Tibial nerve (tissue), 4 donors: ENCODE measurements at regions not wholly inside any gene's neighbourhood (a gene's known extent, or its start where the extent isn't known, plus 50 kb on each side); places are given as distances from the start of the nearest gene placed in this dataset.

ENCODE experiments used
- DNase-seq, 2 donors: peaks; one replicate each; pipeline ENCODE4 v3.0.0-alpha.2; 2019; ENCODE audit warnings: low spot score in 2 of 2
- H3K27ac ChIP-seq, 4 donors: fragments of 200-600 bp; sonication (generic) in 3 of 4; one replicate each; pipeline ENCODE4 v1.5.1; 2017 to 2019; ENCODE audit warnings: mild to moderate bottlenecking in 1 of 4
- H3K27me3 ChIP-seq, 2 donors: fragments of 200-600 bp; sonication (generic) in 1 of 2; one replicate each; pipeline versions ENCODE4 v1.5.1 to v1.6.0; 2017 to 2019
- H3K36me3 ChIP-seq, 3 donors: fragments of 200-600 bp; sonication (generic); one replicate each; pipeline ENCODE4 v1.5.1; 2018 to 2019
- H3K4me1 ChIP-seq, 4 donors: fragments of 200-600 bp; sonication (generic) in 3 of 4; one replicate each; pipeline ENCODE4 v1.5.1; 2017 to 2019
- H3K4me3 ChIP-seq, 4 donors: fragments of 200-600 bp; sonication (generic) in 3 of 4; one replicate each; pipeline ENCODE4 v1.5.1; 2017 to 2019; ENCODE audit warnings: mild to moderate bottlenecking in 1 of 4, moderate library complexity in 1 of 4
- H3K9me3 ChIP-seq, 4 donors: fragments of 200-600 bp; sonication (generic) in 3 of 4; one replicate each; pipeline ENCODE4 v1.5.1; 2017 to 2019
- CTCF ChIP-seq, 5 experiments: fragments of 200-600 bp in 3 of 5; fragments of 450-650 bp in 2 of 5; sonication (generic) in 3 of 5; IDR thresholded peaks; one replicate each; pipeline ENCODE4 v1.5.1; 2016 to 2019; ENCODE audit warnings: antibody characterized with exemption in 5 of 5, mild to moderate bottlenecking in 3 of 5, moderate library complexity in 2 of 5
- EP300 ChIP-seq, 2 donors: sonication (generic); formaldehyde crosslinking; IDR thresholded peaks; one replicate each; pipeline ENCODE4 v1.6.1; 2017; ENCODE audit warnings: antibody characterized with exemption in 2 of 2, mild to moderate bottlenecking in 1 of 2
- POLR2A ChIP-seq, 2 donors: fragments of 450-650 bp; IDR thresholded peaks; one replicate each; pipeline ENCODE4 v1.6.1; 2017; ENCODE audit warnings: antibody characterized with exemption in 2 of 2, mild to moderate bottlenecking in 2 of 2, moderate library complexity in 2 of 2
- WGBS, 2 donors: methylation state at CpG; one replicate each; pipeline ENCODE4 v1.1.5; 2018; 5-methylcytosine and 5-hydroxymethylcytosine counted together

- H3K27ac ChIP-seq = no peak overlapping the region
- peaks cover 0 to 7% of the 10 kb centered on the region in 2 donors for H3K27me3 ChIP-seq
- no peaks in the 10 kb centered on the region for H3K9me3 ChIP-seq
- WGBS, 2 donors = 86 to 89% methylated on average over 17 of the region's 17 CpGs
- H3K36me3 ChIP-seq = no peaks in the 10 kb centered on the region
- no peak for TF ChIP-seq CTCF (IDR thresholded peaks at IDR 0.05)
- no peak for TF ChIP-seq POLR2A (IDR thresholded peaks at IDR 0.05)
- no peak for TF ChIP-seq EP300 (IDR thresholded peaks at IDR 0.05)
- no peak for DNase-seq
- H3K4me3 ChIP-seq = no peak overlapping the region
- H3K4me1 ChIP-seq = peaks cover 0 to 5% (median 0%) of the 10 kb centered on the region in 4 donors
Observed at GRCh38 chr17:77274096-77274845, 133.5 kb downstream of the SEC14L1 start.

DNA sequence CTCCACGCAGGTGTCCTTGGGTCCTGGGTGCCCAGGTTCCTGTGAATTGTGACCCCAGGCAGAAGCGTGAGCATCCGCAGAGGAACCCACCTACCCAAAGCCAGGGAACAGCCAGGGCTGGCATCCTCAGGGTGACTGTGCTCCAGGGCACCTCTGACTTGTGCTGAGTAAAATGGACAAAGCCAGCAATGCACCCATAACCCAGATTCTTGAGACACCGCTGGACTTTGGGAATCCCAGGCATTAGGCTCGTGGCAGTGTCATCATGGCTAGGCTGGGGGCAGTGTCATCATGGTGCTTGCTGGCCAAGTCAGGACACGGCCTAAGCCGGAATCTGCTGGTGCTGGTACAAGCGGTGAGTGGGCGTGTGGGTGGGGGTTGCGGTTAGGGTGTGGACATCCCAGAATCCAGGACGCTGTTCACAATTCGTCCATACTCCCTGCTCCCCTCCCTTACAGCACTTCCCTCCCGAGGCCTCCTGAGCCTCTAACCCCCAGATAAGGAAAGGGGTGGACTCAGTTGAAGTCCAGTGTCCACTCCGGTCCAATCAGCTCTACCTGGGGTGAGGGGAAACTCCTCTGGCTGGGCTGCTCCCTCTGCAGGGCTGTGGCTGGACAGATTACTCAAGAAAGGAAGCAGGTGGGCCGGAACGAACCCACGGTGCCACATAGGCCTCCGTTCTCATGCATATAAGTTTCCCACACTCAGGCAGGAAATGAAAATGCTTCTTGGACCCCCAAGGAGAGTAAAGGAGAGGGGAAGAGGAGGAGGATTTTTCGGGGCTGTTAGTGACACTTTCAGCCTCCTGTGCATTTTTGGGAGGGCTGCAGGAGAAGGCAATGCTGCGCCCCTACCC, 138.9 kb downstream of the SEC14L1 start:
- no peak for DNase-seq
- TF ChIP-seq EP300 (IDR thresholded peaks at IDR 0.05) = no peak
- no peak for TF ChIP-seq POLR2A (IDR thresholded peaks at IDR 0.05)
- TF ChIP-seq CTCF (IDR thresholded peaks at IDR 0.05) = no peak
- Histone ChIP-seq H3K27me3 (peaks cover 0 to 8% of the 10 kb centered on the region in 2 donors), H3K9me3 (no peaks in the 10 kb centered on the region), H3K36me3 (no peaks in the 10 kb centered on the region), H3K4me1 (peaks cover 0 to 30% (median 13%) of the 10 kb centered on the region in 4 donors), H3K27ac (no peak overlapping the region), H3K4me3 (no peak overlapping the region)
- WGBS, 2 donors = 81 to 85% methylated on average over 20 of the region's 20 CpGs

DNA sequence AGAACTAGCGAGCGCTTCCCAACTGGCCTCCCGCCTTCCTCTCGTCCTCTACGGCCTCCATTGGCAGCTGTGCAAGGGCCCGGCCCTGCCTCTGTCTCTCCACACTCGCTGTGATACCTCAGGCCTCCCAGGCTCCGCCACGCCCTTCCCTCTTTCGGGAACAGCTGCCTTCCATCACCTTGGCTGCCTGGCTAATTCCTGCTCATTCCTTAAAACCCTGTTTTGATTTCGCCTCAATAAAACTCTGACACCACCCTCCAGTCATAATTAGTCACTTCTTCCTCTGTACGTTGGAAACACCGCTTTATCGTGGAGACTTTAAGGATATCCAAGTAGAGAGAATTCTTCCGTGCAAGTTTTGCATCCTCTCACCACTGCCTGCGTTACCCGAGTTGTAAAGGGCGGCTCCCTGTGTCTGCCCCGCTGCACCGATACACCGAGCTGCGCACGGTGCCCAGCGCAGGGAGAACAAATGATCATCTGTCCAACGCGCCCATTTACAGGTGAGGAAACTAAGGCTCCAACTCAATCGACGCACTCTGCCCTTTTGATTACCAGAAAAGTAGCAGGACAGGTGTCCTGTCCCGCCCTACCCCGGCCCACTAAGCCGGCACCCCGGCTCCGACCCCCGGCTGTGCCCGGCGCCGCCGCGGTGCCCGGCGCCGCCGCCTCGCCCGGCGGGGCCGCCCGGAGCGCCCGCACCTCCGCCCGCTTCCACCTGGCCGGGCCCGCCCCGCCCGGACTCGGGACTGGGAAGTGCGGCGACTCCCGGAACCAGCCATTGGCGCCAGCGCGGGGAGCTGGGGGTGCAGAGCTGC, 139.7 kb downstream of the SEC14L1 start:
- no peak for DNase-seq
- TF ChIP-seq POLR2A (IDR thresholded peaks at IDR 0.05) (no peak), CTCF (IDR thresholded peaks at IDR 0.05) (no peak), EP300 (IDR thresholded peaks at IDR 0.05) (no peak)
- Histone ChIP-seq H3K4me1 (peaks cover 0 to 38% (median 13%) of the 10 kb centered on the region in 4 donors), H3K9me3 (no peaks in the 10 kb centered on the region), H3K36me3 (no peaks in the 10 kb centered on the region), H3K4me3 (peak overlapping the region in 3 of 4 donors; percentile 17 to 62 (median 36)), H3K27me3 (peaks cover 0 to 8% of the 10 kb centered on the region in 2 donors), H3K27ac (no peak overlapping the region)
- WGBS, 2 donors = 41 to 42% methylated on average over 28 of the region's 63 CpGs

DNA sequence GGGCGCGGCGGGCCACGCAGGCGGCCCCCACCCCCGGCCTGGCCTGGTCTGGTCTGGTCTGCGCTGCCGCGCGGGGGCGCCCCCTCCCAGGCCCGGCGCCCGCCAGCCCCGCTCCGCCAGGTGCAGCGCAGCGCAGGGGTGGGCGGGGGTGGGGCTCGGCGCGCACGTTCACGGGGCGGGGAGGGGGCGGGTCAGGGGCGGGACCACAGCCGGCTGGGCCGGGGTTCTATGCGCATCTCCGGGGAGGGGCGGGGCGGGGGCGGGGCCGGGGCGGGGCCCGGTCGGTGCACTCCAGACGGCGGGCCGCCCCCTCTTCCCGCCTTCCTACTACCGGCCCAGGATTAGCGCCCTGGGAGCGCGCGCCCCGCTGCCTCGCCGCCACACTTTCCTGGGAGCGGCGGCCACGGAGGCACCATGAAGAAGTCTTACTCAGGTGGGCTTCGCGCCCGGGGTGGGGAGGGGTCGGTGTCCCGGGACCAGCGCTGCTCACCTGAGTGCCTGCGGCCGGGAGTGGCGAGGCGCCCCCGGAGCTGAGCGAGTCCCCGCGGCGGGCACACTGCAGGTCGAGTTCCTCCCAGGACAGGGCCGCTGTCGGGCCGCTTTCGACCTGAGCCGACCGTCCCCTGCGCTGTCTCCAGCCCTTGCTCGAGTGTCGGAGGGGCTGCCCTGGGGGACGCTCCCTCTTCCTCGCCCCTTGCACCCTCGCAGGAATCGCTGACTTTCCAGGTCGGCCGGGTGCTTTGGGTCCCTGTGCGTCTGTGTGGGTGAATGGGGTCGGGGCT, 140.5 kb downstream of the SEC14L1 start:
- Histone ChIP-seq H3K9me3 (no peaks in the 10 kb centered on the region), H3K27me3 (peaks cover 0 to 8% of the 10 kb centered on the region in 2 donors), H3K4me1 (peaks cover 0 to 46% (median 18%) of the 10 kb centered on the region in 4 donors), H3K36me3 (no peaks in the 10 kb centered on the region), H3K4me3 (peak overlapping the region; percentile 36 to 75 (median 53)), H3K27ac (peak overlapping the region in 3 of 4 donors; percentile 66 to 78 (median 74))
- WGBS, 2 donors = 8 to 10% methylated on average over 19 to 55 of the region's 86 CpGs
- no peak for TF ChIP-seq POLR2A (IDR thresholded peaks at IDR 0.05)
- TF ChIP-seq CTCF (IDR thresholded peaks at IDR 0.05) = peak in 4 of 5 experiments; percentile 15 to 62 (median 48)
- no peak for DNase-seq
